ENCODE measurements at regions not wholly inside any gene's neighbourhood (a gene's known extent, or its start where the extent isn't known, plus 50 kb on each side); places are given as distances from the start of the nearest gene placed in this dataset.
"Not testable (repeated sequence)": the region's sequence is repeated elsewhere in the genome, so short reads cannot be mapped to it uniquely, and the experiment has no call there.

GRCh38 chr4:36590343-36590742 lies 308.9 kb downstream of the DTHD1 start:
- no peaks in the 10 kb centered on the region for H3K4me1 Mint-ChIP-seq (ENCODE audit: low read depth)
- H3K27me3 Mint-ChIP-seq, result no peaks in the 10 kb centered on the region
- no peak overlapping the region for H3K4me3 Mint-ChIP-seq
- no peaks in the 10 kb centered on the region for H3K36me3 Mint-ChIP-seq (ENCODE audit: low read depth)
- peaks cover 12% of the 10 kb centered on the region for H3K9me3 Mint-ChIP-seq
- H3K27ac Mint-ChIP-seq, result no peak overlapping the region
- DNase-seq, result no peak

- H3K36me3 Mint-ChIP-seq (ENCODE audit: low read depth), result no peaks in the 10 kb centered on the region
- H3K4me1 Mint-ChIP-seq (ENCODE audit: low read depth), result no peaks in the 10 kb centered on the region
- H3K4me3 Mint-ChIP-seq, result no peak overlapping the region
- H3K9me3 Mint-ChIP-seq, result no peaks in the 10 kb centered on the region
- DNase-seq, result no peak
- H3K27ac Mint-ChIP-seq, result no peak overlapping the region
- no peaks in the 10 kb centered on the region for H3K27me3 Mint-ChIP-seq
Measured at GRCh38 chr4:36601864-36602495, 320.6 kb downstream of the DTHD1 start.

DNA sequence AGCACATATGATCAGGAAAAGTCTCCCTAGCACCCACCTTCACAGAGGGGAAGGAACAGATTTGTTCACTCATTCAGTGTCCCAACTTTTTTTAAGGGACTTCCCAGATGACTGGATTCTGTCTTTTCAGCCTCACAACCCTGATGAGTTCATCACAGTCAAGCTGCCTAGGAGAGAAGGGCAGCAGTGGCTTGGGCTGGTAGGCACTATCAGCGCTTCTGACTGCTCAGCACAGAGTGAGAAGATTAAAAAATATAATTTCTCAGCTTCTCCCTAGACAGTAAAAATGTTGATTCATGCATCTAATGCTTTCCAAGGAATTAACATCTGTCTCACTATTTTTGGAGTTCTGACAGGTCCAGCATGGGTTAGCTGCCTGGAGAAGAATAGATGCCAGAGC lies 328.2 kb downstream of the DTHD1 start:
- Mint-ChIP-seq H3K9me3 (peaks cover 9% of the 10 kb centered on the region), H3K36me3 (ENCODE audit: low read depth) (no peaks in the 10 kb centered on the region), H3K4me1 (ENCODE audit: low read depth) (peaks cover 1% of the 10 kb centered on the region), H3K4me3 (no peak overlapping the region), H3K27me3 (no peaks in the 10 kb centered on the region), H3K27ac (no peak overlapping the region)
- DNase-seq, result no peak

- Mint-ChIP-seq H3K4me3 (no peak overlapping the region), H3K9me3 (peaks cover 9% of the 10 kb centered on the region), H3K4me1 (ENCODE audit: low read depth) (peaks cover 1% of the 10 kb centered on the region), H3K36me3 (ENCODE audit: low read depth) (no peaks in the 10 kb centered on the region), H3K27me3 (no peaks in the 10 kb centered on the region), H3K27ac (no peak overlapping the region)
- DNase-seq, result no peak
Measured at GRCh38 chr4:36610628-36611027, 329.2 kb downstream of the DTHD1 start.

- H3K36me3 Mint-ChIP-seq (ENCODE audit: low read depth); H3K27me3 Mint-ChIP-seq; H3K27ac Mint-ChIP-seq; DNase-seq; H3K4me3 Mint-ChIP-seq; H3K4me1 Mint-ChIP-seq (ENCODE audit: low read depth); H3K9me3 Mint-ChIP-seq: not testable (repeated sequence)
Measured at GRCh38 chr4:36613142-36613541, 331.7 kb downstream of the DTHD1 start.

DNA sequence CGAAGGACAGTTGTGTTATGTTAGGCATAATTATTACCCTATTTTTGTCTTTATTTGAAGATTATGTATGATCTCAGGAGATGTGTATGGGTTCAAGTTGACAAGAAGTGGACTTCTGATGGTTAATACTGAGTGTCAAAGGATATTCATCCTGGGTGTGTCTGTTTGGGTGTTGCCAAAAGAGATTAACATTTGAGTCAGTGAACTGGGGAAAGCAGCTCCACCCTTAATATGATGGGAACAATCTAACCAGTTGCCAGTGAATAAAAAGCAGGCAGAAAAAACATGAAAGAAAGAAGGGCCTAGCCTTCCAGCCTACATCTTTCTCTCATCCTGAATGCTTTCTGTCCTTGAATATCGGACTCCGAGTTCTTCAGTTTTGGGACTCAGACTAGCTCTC lies 332.6 kb downstream of the DTHD1 start:
- H3K9me3 Mint-ChIP-seq, result peaks cover 9% of the 10 kb centered on the region
- H3K27ac Mint-ChIP-seq, result no peak overlapping the region
- H3K36me3 Mint-ChIP-seq (ENCODE audit: low read depth), result no peaks in the 10 kb centered on the region
- H3K27me3 Mint-ChIP-seq, result no peaks in the 10 kb centered on the region
- peaks cover 1% of the 10 kb centered on the region for H3K4me1 Mint-ChIP-seq (ENCODE audit: low read depth)
- H3K4me3 Mint-ChIP-seq, result no peak overlapping the region
- DNase-seq, result no peak

GRCh38 chr4:36618102-36618501 lies 336.7 kb downstream of the DTHD1 start:
- H3K27me3 Mint-ChIP-seq, result no peaks in the 10 kb centered on the region
- H3K9me3 Mint-ChIP-seq, result no peaks in the 10 kb centered on the region
- no peak for DNase-seq
- no peak overlapping the region for H3K4me3 Mint-ChIP-seq
- no peak overlapping the region for H3K27ac Mint-ChIP-seq
- H3K4me1 Mint-ChIP-seq (ENCODE audit: low read depth), result no peaks in the 10 kb centered on the region
- H3K36me3 Mint-ChIP-seq (ENCODE audit: low read depth), result no peaks in the 10 kb centered on the region

DNA sequence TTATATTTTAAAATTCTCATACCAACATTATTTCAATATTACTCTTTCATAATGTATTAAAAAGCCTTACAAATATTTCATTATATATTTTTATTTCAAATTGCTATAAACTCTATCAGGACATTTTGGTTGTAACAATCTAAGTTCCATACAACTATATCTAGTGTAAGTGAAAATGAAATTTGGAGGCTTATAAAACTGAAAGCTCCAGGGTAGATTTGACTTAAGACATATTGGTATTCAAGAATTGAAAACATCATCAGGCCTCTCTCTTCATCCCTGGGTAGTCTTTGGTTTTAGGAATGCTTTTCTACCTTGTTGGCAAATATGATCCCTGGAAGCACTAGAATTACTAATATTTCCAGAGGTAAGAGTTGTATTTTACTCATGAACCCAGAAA lies 342.6 kb downstream of the DTHD1 start:
- H3K4me1 Mint-ChIP-seq (ENCODE audit: low read depth), result no peaks in the 10 kb centered on the region
- H3K36me3 Mint-ChIP-seq (ENCODE audit: low read depth), result no peaks in the 10 kb centered on the region
- no peaks in the 10 kb centered on the region for H3K9me3 Mint-ChIP-seq
- no peaks in the 10 kb centered on the region for H3K27me3 Mint-ChIP-seq
- H3K27ac Mint-ChIP-seq, result no peak overlapping the region
- H3K4me3 Mint-ChIP-seq, result no peak overlapping the region
- DNase-seq, result no peak

DNA sequence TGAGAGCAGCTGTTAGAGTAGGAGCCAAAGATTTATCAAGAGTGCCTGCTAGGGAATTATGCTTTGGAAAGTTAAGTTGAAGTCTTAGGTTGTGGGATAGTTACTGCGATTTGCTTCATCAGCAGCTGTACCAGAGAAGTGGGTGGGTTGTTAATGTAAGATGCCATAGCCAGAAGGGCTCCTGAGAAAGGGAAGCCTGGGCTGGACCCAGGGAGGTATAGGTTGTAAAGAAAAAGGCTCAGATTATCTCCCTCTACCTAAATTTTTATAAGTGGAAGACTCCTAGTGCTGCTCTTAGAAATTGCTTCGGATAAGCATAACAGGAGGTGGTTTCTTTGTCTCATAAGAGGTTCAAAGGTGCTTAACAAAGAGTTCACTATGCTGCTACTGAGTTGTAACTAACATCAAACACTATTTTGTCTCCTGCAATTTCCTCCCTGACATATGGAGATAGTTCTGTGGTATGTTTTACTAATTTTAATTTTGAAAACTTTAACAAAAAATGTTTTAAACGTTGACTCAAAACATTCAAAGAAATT lies 356.9 kb downstream of the DTHD1 start:
- Mint-ChIP-seq H3K9me3 (no peaks in the 10 kb centered on the region), H3K27me3 (peaks cover 3% of the 10 kb centered on the region)
- no peak for DNase-seq

DNA sequence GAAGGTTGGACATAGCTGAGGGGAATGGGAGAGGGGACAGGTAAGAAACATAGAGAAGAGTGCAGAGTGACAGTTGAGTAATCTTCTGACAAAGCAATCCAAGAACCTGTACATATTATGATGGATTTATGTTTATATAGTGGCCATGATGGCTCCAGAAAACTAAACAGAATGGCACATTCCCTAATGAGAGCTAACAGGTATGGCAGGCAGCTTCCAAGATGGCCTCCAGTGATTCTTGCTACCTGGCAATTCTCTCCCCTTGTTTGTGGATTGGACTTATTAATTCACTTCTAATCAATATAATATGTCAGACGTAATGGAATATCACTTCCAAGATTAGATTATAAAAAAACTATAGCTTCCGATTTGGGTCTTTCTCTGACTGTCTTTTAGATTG lies 359.5 kb downstream of the DTHD1 start:
- peaks cover 3% of the 10 kb centered on the region for H3K27me3 Mint-ChIP-seq

More for the DNA sequence above, 356.9 kb downstream of the DTHD1 start:
- Mint-ChIP-seq H3K36me3 (ENCODE audit: low read depth) (no peaks in the 10 kb centered on the region), H3K4me1 (ENCODE audit: low read depth) (peaks cover 1% of the 10 kb centered on the region), H3K4me3 (no peak overlapping the region), H3K27ac (no peak overlapping the region)

GRCh38 chr4:36651253-36651652 lies 369.8 kb downstream of the DTHD1 start:
- Mint-ChIP-seq H3K36me3 (ENCODE audit: low read depth) (no peaks in the 10 kb centered on the region), H3K4me3 (no peak overlapping the region), H3K27me3 (no peaks in the 10 kb centered on the region), H3K27ac (no peak overlapping the region), H3K9me3 (no peaks in the 10 kb centered on the region), H3K4me1 (ENCODE audit: low read depth) (peaks cover 5% of the 10 kb centered on the region)
- no peak for DNase-seq

More for the DNA sequence above, 359.5 kb downstream of the DTHD1 start:
- Mint-ChIP-seq H3K36me3 (ENCODE audit: low read depth) (no peaks in the 10 kb centered on the region), H3K27ac (no peak overlapping the region), H3K4me1 (ENCODE audit: low read depth) (peaks cover 1% of the 10 kb centered on the region), H3K4me3 (no peak overlapping the region), H3K9me3 (no peaks in the 10 kb centered on the region)
- DNase-seq, result no peak

- DNase-seq, result no peak
- peaks cover 5% of the 10 kb centered on the region for H3K4me1 Mint-ChIP-seq (ENCODE audit: low read depth)
- H3K9me3 Mint-ChIP-seq, result no peaks in the 10 kb centered on the region
- H3K27me3 Mint-ChIP-seq, result no peaks in the 10 kb centered on the region
- no peak overlapping the region for H3K4me3 Mint-ChIP-seq
- no peak overlapping the region for H3K27ac Mint-ChIP-seq
- H3K36me3 Mint-ChIP-seq (ENCODE audit: low read depth), result no peaks in the 10 kb centered on the region
Measured at GRCh38 chr4:36652857-36653256, 371.4 kb downstream of the DTHD1 start.

DNA sequence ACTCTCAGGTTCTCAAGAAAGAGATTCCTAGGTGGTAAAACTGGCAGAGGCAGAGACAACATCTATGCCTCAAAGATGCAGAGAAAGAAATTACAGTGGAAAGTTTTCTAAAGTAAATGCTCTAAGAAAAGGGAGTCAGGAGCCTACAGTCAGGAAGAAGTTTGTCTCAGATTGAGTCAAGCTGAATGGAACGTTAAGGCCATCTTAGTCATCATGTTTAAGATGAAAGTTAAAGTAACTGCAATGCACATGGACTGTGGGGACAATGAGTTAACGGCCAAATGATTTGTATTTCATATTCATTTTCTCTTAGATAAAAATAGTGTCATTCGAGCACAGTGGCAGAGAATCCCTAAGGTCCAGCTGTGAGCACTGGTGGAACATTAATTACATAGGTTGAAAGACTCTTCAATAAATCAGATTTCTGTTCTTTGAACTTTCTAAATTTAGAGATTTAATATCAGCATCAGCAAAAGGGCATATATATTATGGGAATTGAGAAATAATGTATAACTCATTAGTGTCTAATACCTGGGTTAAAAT lies 384.6 kb downstream of the DTHD1 start:
- Mint-ChIP-seq H3K4me3 (no peak overlapping the region), H3K36me3 (ENCODE audit: low read depth) (no peaks in the 10 kb centered on the region), H3K27ac (no peak overlapping the region)

GRCh38 chr4:36675436-36675835 lies 394.0 kb downstream of the DTHD1 start:
- no peaks in the 10 kb centered on the region for H3K36me3 Mint-ChIP-seq (ENCODE audit: low read depth)

More for the DNA sequence above, 384.6 kb downstream of the DTHD1 start:
- Mint-ChIP-seq H3K27me3 (no peaks in the 10 kb centered on the region), H3K4me1 (ENCODE audit: low read depth) (no peaks in the 10 kb centered on the region), H3K9me3 (peaks cover 2% of the 10 kb centered on the region)
- no peak for DNase-seq

DNA sequence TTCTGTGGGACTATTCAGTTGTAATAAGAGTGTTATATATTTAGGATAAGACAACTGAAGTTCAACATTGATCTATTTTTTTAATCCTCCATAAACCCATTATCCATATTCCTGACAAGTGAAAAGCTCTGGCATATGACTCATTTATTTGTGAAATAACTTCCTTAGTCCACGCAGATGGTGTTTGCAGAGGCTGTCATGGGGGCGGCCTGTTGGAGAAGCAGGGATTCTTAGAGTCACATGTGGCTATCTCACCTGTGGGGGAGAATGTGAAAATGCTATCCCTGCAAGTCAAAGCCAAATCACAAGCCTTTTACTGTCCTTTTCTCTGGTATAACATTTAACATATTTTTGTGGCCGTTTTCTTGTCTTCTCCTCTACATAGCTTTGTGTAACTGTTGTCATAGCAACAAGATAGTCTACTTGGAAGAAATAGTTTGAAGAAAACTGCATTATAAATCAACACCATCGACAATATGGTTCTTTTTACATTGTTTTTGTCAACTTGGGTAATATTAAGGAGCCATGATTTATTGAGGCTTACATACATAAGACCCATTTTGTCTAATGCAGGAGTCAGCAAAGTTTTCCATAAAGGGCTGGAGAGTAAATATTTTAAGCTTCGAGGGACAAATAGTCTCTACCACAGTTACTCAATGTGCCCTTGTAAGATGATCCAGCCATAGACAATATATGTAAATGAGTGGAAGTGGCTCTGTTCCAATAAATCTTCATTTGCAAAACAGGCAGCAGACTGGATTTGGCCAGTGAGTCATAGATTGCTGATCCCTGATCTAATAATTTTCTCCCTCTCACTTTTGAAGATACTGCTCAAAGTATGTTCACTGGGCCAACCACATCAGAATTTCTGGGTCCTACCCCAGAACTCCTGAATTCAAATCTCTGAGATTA lies 395.0 kb downstream of the DTHD1 start:
- H3K4me3 Mint-ChIP-seq, result no peak overlapping the region
- no peak for DNase-seq
- peaks cover 5% of the 10 kb centered on the region for H3K9me3 Mint-ChIP-seq
- H3K27me3 Mint-ChIP-seq, result peaks cover 3% of the 10 kb centered on the region
- no peaks in the 10 kb centered on the region for H3K36me3 Mint-ChIP-seq (ENCODE audit: low read depth)
- H3K4me1 Mint-ChIP-seq (ENCODE audit: low read depth), result no peaks in the 10 kb centered on the region
- H3K27ac Mint-ChIP-seq, result no peak overlapping the region

More at GRCh38 chr4:36675436-36675835, 394.0 kb downstream of the DTHD1 start:
- H3K9me3 Mint-ChIP-seq, result peaks cover 3% of the 10 kb centered on the region
- no peak overlapping the region for H3K27ac Mint-ChIP-seq
- no peaks in the 10 kb centered on the region for H3K4me1 Mint-ChIP-seq (ENCODE audit: low read depth)
- no peak for DNase-seq
- H3K4me3 Mint-ChIP-seq, result no peak overlapping the region
- peaks cover 3% of the 10 kb centered on the region for H3K27me3 Mint-ChIP-seq

All from activated T-cell treated with anti-CD3 and anti-CD28 coated beads, Interleukin-2, amount 50 U/mL, for 24 hours (primary cell).